ENCODE measurements at regions not wholly inside any gene's neighbourhood (a gene's known extent, or its start where the extent isn't known, plus 50 kb on each side); places are given as distances from the start of the nearest gene placed in this dataset.

GRCh38 chr5:3993856-3994473 is 398.3 kb downstream of the IRX1 start:
- no peak overlapping the region for H3K27ac ChIP-seq (ENCODE audit: low read depth)
- no peak overlapping the region for H3K4me3 ChIP-seq (ENCODE audit: low read depth, low read length)
- 79% methylated on average over 14 of the region's 14 CpGs for whole genome bisulfite sequencing
- H3K4me1 ChIP-seq (ENCODE audit: insufficient read depth): no peaks in the 10 kb centered on the region
- H3K36me3 ChIP-seq (ENCODE audit: insufficient read depth): no peaks in the 10 kb centered on the region
- DNase-seq (ENCODE audit: extremely low spot score): no peak

- H3K27ac ChIP-seq (ENCODE audit: low read depth): no peak overlapping the region
- no peaks in the 10 kb centered on the region for H3K4me1 ChIP-seq (ENCODE audit: insufficient read depth)
- H3K36me3 ChIP-seq (ENCODE audit: insufficient read depth): no peaks in the 10 kb centered on the region
- no peak for DNase-seq (ENCODE audit: extremely low spot score)
- no peak overlapping the region for H3K4me3 ChIP-seq (ENCODE audit: low read depth, low read length)
Observed at GRCh38 chr5:3994628-3995027, 399.0 kb downstream of the IRX1 start.

GRCh38 chr5:3995954-3996619 is 400.5 kb downstream of the IRX1 start:
- Histone ChIP-seq H3K4me1 (ENCODE audit: insufficient read depth) (no peaks in the 10 kb centered on the region), H3K4me3 (ENCODE audit: low read depth, low read length) (no peak overlapping the region), H3K27ac (ENCODE audit: low read depth) (no peak overlapping the region), H3K36me3 (ENCODE audit: insufficient read depth) (no peaks in the 10 kb centered on the region)
- no peak for DNase-seq (ENCODE audit: extremely low spot score)
- WGBS: 15% methylated on average over 8 of the region's 8 CpGs

DNA sequence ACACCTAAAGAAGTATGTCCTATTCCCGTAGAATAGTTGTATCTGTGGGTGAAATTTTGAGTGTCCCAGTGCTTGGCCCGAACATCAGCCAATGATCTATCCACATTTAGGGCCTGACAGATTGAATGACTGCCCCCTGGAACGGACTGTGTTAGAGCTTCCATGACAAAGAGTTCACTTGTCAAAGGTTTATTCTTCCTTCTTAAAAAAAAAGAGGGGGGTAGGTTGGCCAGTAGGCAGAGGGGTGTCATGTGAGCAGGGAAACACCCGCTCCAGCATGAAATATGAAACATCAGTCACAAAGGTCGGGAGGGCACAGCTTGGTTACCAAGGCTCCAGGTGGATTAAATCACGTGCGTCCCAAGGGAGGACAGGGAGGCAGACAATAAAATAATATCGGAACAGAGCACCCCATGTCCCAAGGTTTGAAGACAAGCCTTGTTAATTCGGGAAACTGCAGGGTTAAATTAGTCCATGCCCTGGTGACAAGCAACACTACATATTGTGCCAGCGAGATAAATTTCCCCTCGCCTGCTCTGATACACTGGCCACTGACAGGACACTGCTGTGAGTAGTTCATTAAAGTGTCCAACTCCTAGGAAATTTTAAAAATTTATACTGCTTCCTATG is 401.2 kb downstream of the IRX1 start:
- Histone ChIP-seq H3K4me1 (ENCODE audit: insufficient read depth) (no peaks in the 10 kb centered on the region), H3K27ac (ENCODE audit: low read depth) (no peak overlapping the region), H3K36me3 (ENCODE audit: insufficient read depth) (no peaks in the 10 kb centered on the region), H3K4me3 (ENCODE audit: low read depth, low read length) (no peak overlapping the region)
- DNase-seq (ENCODE audit: extremely low spot score): no peak
- 48% methylated on average over 11 of the region's 11 CpGs for WGBS

DNA sequence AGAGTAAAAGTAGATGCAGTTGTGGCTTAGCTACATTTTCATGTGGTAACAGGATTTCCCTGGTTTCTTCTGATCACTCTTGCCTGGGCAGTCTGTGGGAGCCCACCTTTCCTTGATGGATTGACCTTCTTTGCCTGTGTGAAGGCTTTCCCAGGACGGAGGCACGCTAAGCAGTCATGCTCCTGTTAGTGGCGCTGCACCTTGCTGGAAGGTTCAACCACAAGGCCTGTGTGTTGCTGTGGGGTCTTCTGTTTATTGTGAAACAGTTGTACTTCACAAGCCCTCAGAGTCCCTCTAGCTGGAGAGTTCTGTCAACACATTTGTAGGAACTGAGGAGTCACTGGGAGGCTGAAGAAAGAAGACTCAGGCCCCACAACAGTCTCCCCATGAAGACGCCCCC is 402.0 kb downstream of the IRX1 start:
- 94% methylated on average over 4 of the region's 4 CpGs for whole genome bisulfite sequencing

DNA sequence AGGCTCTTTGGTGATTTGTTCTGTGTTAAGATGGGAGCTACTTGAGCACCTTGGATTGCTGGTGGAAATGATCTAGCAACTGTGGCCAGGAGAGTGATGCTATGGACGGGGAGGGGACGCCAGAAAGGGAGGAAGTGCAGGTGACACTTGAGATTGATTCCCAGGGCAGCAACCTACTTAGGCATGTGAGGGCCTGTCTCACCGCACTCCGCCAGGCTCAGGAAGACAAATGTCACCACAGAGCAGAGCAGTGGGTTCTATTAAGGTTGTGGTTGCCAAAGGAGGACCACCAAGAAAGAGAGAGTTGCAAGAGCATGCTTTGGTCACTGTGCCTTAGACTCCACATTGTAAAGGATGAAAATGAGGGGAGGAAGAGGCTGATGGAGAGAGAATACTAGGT is 404.3 kb downstream of the IRX1 start:
- Histone ChIP-seq H3K4me1 (ENCODE audit: insufficient read depth) (no peaks in the 10 kb centered on the region), H3K4me3 (ENCODE audit: low read depth, low read length) (no peak overlapping the region), H3K36me3 (ENCODE audit: insufficient read depth) (no peaks in the 10 kb centered on the region), H3K27ac (ENCODE audit: low read depth) (no peak overlapping the region)
- no peak for DNase-seq (ENCODE audit: extremely low spot score)
- 73% methylated on average over 4 of the region's 4 CpGs for WGBS

More for the DNA sequence above, 402.0 kb downstream of the IRX1 start:
- Histone ChIP-seq H3K4me3 (ENCODE audit: low read depth, low read length) (no peak overlapping the region), H3K36me3 (ENCODE audit: insufficient read depth) (no peaks in the 10 kb centered on the region), H3K27ac (ENCODE audit: low read depth) (no peak overlapping the region), H3K4me1 (ENCODE audit: insufficient read depth) (no peaks in the 10 kb centered on the region)
- no peak for DNase-seq (ENCODE audit: extremely low spot score)

GRCh38 chr5:4001004-4001403 is 405.4 kb downstream of the IRX1 start:
- DNase-seq (ENCODE audit: extremely low spot score): no peak
- no peak overlapping the region for H3K27ac ChIP-seq (ENCODE audit: low read depth)
- WGBS: 57% methylated on average over 12 of the region's 12 CpGs
- no peaks in the 10 kb centered on the region for H3K36me3 ChIP-seq (ENCODE audit: insufficient read depth)
- H3K4me1 ChIP-seq (ENCODE audit: insufficient read depth): no peaks in the 10 kb centered on the region
- no peak overlapping the region for H3K4me3 ChIP-seq (ENCODE audit: low read depth, low read length)

DNA sequence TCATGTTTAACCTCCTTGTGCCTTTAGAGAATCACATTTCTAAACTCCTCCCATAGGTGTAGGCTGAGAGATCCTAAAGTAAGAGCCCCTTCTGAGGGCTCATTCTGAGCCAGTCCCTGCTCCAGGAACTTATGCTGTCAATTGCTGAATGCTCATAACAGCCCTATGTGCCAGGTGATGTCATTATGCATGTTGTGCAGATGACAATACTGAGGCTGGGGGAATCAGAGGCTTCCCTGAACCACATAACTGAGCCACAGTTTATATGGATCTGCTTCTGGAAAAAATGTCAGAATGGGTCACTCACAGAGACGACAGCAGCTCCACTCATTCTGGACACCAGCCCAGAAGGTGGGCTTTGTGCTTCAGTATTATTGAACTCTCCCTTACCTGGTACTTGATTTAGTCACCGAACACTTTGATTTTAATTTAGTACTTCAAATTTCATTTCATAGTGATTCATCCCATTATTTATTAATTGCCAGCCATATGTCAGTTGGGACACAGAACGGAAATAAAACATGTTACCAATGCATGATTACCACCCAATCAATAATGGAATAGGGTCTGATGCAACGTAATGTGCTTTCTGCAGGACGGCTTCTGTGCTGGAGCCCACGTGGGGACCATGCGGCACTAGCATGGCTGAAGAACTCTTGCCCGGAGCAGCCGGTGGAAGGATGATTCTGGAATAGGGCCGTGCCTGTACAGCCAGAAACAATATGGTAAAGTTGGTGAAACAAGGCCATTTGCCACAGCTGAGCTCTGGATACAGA is 406.3 kb downstream of the IRX1 start:
- Histone ChIP-seq H3K36me3 (ENCODE audit: insufficient read depth) (no peaks in the 10 kb centered on the region), H3K4me1 (ENCODE audit: insufficient read depth) (no peaks in the 10 kb centered on the region), H3K4me3 (ENCODE audit: low read depth, low read length) (no peak overlapping the region), H3K27ac (ENCODE audit: low read depth) (no peak overlapping the region)
- no peak for DNase-seq (ENCODE audit: extremely low spot score)
- WGBS: 64% methylated on average over 10 of the region's 10 CpGs

DNA sequence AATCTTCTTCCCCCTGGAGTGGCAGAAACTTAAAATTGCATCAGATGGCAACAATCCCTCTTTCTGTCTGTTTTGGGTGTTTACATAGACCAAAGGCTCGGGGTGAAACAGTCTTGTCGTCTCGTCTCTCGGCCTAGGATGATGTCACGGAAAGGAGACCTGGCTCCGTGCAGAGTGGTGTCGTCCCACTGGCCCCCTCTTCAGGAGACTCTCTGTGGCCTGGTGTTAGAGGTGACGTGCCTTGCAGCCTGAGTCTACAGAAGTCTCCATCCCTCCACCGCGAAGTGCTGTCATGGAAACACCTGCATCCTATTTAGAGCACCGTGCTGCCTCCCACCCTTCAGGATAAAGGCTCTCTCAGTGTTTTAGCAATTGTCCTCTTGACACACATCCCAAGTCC is 409.7 kb downstream of the IRX1 start:
- WGBS: 80% methylated on average over 11 of the region's 11 CpGs
- Histone ChIP-seq H3K27ac (ENCODE audit: low read depth) (no peak overlapping the region), H3K4me1 (ENCODE audit: insufficient read depth) (no peaks in the 10 kb centered on the region), H3K4me3 (ENCODE audit: low read depth, low read length) (no peak overlapping the region), H3K36me3 (ENCODE audit: insufficient read depth) (no peaks in the 10 kb centered on the region)
- DNase-seq (ENCODE audit: extremely low spot score): no peak

- H3K4me1 ChIP-seq (ENCODE audit: insufficient read depth): no peaks in the 10 kb centered on the region
- H3K36me3 ChIP-seq (ENCODE audit: insufficient read depth): no peaks in the 10 kb centered on the region
- no peak overlapping the region for H3K27ac ChIP-seq (ENCODE audit: low read depth)
- no peak overlapping the region for H3K4me3 ChIP-seq (ENCODE audit: low read depth, low read length)
- DNase-seq (ENCODE audit: extremely low spot score): no peak
- 98% methylated on average over 3 of the region's 3 CpGs for WGBS
Observed at GRCh38 chr5:4007001-4007400, 411.4 kb downstream of the IRX1 start.

- Histone ChIP-seq H3K36me3 (ENCODE audit: insufficient read depth) (no peaks in the 10 kb centered on the region), H3K4me1 (ENCODE audit: insufficient read depth) (no peaks in the 10 kb centered on the region), H3K27ac (ENCODE audit: low read depth) (no peak overlapping the region), H3K4me3 (ENCODE audit: low read depth, low read length) (no peak overlapping the region)
- WGBS: 87% methylated on average over 6 of the region's 6 CpGs
- DNase-seq (ENCODE audit: extremely low spot score): no peak
Observed at GRCh38 chr5:4011943-4012342, 416.3 kb downstream of the IRX1 start.

DNA sequence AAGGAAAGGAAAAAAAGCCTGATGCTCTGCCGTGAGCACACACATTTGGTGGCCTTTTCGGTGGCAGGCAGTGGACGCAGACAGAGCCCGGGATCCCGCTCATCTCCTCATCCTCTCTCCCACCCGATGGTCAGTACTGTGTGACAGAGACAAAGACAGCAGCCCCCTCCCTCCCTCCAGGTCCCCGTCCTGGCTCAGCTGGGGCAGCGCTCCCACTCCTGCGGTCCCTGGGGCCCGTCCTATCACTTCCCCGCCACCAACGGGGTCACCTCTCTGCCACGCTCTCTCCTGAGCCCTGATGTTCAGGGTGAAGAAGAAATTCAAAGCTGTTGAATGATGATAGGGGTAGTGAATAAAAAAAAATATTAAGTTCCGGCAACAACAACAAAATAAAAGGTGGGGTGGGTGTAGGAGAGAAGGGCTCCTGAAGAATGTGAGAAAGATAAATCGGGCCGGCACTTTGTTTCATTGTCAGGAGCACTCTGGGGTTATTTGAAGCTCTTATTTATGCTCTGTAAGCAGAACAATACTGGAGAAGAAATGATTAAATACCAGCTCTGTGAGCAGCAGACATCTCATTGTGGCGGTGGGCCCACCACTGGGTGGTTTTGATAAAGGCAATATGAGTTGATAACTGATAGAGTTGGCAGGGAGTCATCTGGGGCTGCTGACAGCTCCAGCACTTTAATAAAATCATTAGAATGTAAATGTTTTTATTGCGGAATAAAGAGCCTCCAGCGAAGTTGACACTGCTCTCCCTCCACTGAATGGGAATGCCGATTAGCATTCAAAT is 417.7 kb downstream of the IRX1 start:
- H3K36me3 ChIP-seq (ENCODE audit: insufficient read depth): no peaks in the 10 kb centered on the region
- no peaks in the 10 kb centered on the region for H3K4me1 ChIP-seq (ENCODE audit: insufficient read depth)
- H3K4me3 ChIP-seq (ENCODE audit: low read depth, low read length): no peak overlapping the region
- no peak overlapping the region for H3K27ac ChIP-seq (ENCODE audit: low read depth)
- WGBS: 74% methylated on average over 20 of the region's 20 CpGs
- DNase-seq (ENCODE audit: extremely low spot score): no peak

- H3K36me3 ChIP-seq (ENCODE audit: insufficient read depth): no peaks in the 10 kb centered on the region
- 81% methylated on average over 4 of the region's 4 CpGs for WGBS
- DNase-seq (ENCODE audit: extremely low spot score): no peak
- no peaks in the 10 kb centered on the region for H3K4me1 ChIP-seq (ENCODE audit: insufficient read depth)
- no peak overlapping the region for H3K27ac ChIP-seq (ENCODE audit: low read depth)
- no peak overlapping the region for H3K4me3 ChIP-seq (ENCODE audit: low read depth, low read length)
Observed at GRCh38 chr5:4015709-4016108, 420.1 kb downstream of the IRX1 start.

All from urinary bladder (tissue), 3 donors.